ENCODE measurements at regions not wholly inside any gene's neighbourhood (a gene's known extent, or its start where the extent isn't known, plus 50 kb on each side); places are given as distances from the start of the nearest gene placed in this dataset.
"Not testable (repeated sequence)": the region's sequence is repeated elsewhere in the genome, so short reads cannot be mapped to it uniquely, and the experiment has no call there.

DNA sequence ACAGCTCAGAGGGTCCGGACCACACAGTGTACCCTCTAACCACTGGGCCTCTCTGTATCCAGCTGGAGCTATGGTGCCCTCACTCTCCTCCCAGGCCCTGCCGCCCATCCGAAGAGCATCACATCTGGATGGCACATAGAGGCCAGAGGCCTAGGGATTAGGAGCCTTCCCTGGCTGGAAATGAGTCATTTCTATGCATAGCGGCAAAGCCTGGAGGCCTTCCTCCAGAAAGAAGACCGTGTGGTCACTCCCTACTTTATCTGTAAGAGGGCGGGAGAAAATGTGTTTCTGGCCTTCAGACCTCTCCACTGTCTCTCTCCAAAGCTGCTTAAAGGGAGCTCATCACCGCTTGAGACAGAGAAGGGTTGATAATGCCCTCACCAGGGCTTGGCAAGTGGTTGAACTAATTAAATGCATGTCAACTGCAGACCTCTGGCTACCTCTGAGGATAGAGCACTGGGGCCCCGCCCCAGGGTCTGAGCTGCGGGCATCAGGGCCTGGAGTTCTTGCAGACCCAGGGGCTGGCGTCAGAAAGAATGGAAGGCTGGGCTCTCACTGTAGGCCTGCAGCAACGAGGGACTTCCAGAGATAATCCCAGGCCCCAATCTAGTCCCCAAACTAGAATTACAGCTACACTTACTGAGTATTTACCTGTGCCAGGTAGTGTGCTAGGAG is 122.2 kb downstream of the IRX5 start:
- Histone ChIP-seq H3K9me3 (ENCODE audit: control insufficient read depth, insufficient read depth, low read length) (no peaks in the 10 kb centered on the region), H3K9ac (ENCODE audit: low read depth, low read length) (no peak overlapping the region), H3K36me3 (ENCODE audit: insufficient read depth, low read length) (no peaks in the 10 kb centered on the region), H3K4me1 (ENCODE audit: insufficient read depth, low read length) (peaks cover 2% of the 10 kb centered on the region; the same call in 1 of the 2 replicates)

DNA sequence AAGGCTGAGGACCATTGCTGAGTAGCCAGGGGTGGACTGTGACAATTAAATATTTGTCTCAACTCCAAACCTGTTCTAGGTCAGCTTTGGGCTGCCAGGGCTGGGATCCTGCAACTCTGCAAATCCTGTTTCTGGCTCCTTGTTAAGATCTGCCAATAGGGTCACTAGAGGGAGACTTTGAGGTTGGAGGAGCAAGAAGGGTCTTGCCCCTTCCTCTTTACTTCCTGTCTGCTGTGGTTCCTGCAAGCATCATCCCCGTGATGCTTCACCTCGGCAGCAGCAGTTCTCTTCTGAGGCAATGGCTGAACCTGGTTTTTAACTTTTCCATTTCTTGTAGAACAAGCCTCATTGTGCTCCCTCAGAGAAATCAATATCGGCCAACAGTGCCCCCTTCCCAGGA is 124.6 kb downstream of the IRX5 start:
- Histone ChIP-seq H3K9ac (ENCODE audit: low read depth, low read length) (no peak overlapping the region), H3K9me3 (ENCODE audit: control insufficient read depth, insufficient read depth, low read length) (no peaks in the 10 kb centered on the region), H3K4me1 (ENCODE audit: insufficient read depth, low read length) (peaks cover 2% of the 10 kb centered on the region; the same call in 1 of the 2 replicates), H3K36me3 (ENCODE audit: insufficient read depth, low read length) (no peaks in the 10 kb centered on the region)

DNA sequence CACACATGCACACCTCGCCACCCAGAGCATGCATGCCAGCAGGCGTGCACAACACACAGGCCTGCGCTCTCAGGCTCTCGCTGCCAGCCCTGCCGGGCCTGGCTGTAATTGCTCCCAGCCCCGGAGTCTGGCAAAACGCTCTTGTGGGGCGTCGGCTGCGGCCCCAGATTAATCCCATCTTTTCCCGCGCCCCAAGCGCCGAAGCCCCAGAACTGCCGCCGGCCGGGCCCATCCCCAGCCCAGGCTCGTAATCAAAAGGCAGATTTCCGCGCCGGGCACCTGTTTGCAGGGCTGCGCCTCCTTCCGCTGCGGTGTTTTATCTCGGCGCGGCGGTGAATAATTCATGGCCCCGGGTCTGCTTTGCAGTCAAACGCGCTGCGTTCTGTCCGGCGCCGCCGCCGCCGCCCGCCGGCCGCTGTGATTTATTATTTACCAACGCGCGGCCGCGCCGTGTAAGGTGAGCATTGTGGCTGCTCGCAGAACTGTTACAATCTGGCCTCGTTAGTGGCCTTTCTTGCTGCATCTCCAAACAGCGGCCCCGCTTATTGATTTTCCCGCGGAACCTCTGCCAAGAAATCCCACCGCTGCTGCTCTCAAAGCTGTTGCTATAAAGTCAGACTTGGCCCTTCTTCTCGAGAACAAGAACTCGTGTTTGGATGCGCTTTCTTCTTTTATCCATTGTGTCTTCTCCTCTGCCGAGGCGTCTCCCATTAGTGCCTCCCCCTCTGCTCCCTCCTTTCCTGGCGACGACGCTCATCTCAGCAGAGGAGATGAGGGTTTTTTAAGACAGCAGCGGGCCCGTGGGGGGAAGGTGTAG is 126.1 kb downstream of the IRX5 start:
- H3K36me3 ChIP-seq (ENCODE audit: insufficient read depth, low read length) = no peaks in the 10 kb centered on the region
- H3K9me3 ChIP-seq (ENCODE audit: control insufficient read depth, insufficient read depth, low read length) = no peaks in the 10 kb centered on the region
- H3K4me1 ChIP-seq (ENCODE audit: insufficient read depth, low read length) = peaks cover 2% of the 10 kb centered on the region; the same call in 1 of the 2 replicates
- H3K9ac ChIP-seq (ENCODE audit: low read depth, low read length) = peak overlapping the region; percentile 70

DNA sequence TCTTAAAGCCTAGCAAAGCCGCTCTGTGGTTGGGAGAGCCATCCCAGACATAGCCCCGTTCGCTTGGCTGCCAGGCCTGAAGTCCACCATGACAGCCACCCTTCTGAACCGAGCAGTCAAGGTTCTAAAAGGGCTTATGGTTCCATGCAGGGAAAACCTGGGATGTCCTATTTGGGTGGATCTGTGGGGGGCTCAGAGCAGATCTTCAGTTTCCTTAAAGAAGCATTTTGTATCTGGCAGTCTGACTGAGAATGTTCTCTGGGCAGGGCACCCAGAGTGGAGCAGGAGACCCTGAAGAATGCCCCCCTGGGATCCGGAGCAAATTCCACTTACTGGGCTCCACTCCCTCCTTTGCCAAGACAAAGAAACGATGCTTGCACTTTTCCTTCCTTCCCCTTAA is 127.2 kb downstream of the IRX5 start:
- Histone ChIP-seq H3K4me1 (ENCODE audit: insufficient read depth, low read length) (peaks cover 2% of the 10 kb centered on the region; the same call in 1 of the 2 replicates), H3K9me3 (ENCODE audit: control insufficient read depth, insufficient read depth, low read length) (no peaks in the 10 kb centered on the region), H3K9ac (ENCODE audit: low read depth, low read length) (no peak overlapping the region), H3K36me3 (ENCODE audit: insufficient read depth, low read length) (no peaks in the 10 kb centered on the region)

DNA sequence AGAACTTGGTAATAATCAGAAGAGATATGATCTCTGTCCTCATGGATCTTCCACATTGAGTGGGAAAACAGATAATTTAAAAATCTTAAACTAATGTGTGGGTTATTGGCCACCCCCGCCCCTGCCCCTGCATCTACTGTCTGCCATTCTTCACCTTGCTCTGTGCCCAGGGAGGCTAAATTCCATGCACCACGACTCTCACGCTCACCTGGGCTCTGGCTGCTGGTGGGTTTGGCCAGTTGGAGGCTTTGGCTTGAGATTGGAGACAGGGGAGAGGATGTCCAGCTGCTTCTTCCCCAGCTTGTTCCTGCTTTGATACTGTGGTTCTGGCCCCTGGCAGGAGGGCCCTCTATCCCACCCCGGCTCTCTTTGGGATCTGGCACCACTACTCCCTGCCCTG is 127.9 kb downstream of the IRX5 start:
- Histone ChIP-seq H3K9me3 (ENCODE audit: control insufficient read depth, insufficient read depth, low read length) (no peaks in the 10 kb centered on the region), H3K9ac (ENCODE audit: low read depth, low read length) (no peak overlapping the region), H3K36me3 (ENCODE audit: insufficient read depth, low read length) (no peaks in the 10 kb centered on the region), H3K4me1 (ENCODE audit: insufficient read depth, low read length) (peaks cover 2% of the 10 kb centered on the region; the same call in 1 of the 2 replicates)

DNA sequence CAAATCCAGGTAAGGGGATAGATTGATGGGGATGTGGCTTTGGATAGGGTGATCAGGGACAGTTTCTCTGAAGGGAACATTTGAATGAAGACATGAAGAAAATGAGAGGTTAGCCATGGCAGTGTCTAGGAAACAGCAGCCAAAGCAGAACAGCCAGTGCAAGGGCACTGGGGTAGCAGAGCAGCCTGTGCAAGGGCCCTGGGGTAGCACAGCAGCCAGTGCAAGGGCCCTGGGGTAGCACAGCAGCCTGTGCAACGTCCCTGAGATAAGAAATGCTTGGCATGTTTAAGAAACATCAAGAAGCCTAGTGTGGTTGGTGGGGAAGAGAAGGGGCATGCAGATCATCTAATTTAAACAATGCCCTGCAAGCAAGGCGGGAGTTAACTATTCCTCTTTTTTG is 128.5 kb downstream of the IRX5 start:
- Histone ChIP-seq H3K36me3 (ENCODE audit: insufficient read depth, low read length) (no peaks in the 10 kb centered on the region), H3K9ac (ENCODE audit: low read depth, low read length) (no peak overlapping the region), H3K9me3 (ENCODE audit: control insufficient read depth, insufficient read depth, low read length) (no peaks in the 10 kb centered on the region), H3K4me1 (ENCODE audit: insufficient read depth, low read length) (peaks cover 2% of the 10 kb centered on the region; the same call in 1 of the 2 replicates)

DNA sequence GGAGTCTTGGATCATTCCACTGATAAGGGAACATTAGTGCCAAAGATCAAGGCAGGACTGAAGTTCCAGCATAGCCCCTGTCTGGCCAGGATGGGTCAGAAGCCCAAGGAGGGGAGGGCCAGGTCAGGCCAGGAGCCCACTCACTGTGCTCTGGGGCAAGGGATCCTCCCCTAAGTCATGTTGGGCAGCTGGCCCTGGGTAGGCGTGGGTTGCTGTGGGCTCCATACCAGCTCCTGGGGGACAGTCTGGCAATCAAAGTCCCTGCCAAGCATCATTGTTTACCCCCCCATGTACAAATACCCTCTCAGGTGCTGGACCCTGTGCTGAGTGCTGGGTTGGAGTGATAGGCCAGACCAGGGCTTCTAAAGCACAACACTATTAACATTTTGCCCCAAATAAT is 130.5 kb downstream of the IRX5 start:
- Histone ChIP-seq H3K9me3 (ENCODE audit: control insufficient read depth, insufficient read depth, low read length) (no peaks in the 10 kb centered on the region), H3K9ac (ENCODE audit: low read depth, low read length) (no peak overlapping the region), H3K36me3 (ENCODE audit: insufficient read depth, low read length) (no peaks in the 10 kb centered on the region), H3K4me1 (ENCODE audit: insufficient read depth, low read length) (peaks cover 2% of the 10 kb centered on the region; the same call in 1 of the 2 replicates)

DNA sequence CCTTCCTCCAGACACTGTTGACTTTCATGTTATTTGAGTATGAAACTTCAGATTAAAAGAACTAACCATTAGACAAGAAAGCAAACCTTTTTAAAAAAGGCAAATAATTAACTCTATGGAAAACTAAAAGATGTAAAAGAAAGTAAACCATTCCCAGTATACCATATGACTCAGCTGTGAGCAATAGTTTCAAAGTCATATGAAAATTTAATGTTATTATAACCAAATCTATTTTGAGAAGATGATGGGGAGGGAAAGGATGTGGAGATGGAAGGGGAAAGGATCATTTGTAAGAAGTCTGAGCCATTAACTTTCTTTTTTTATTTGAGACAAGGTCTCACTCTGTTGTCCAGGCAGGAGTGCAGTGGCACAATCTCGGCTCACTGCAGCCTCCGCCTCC is 131.8 kb downstream of the IRX5 start:
- H3K36me3 ChIP-seq (ENCODE audit: insufficient read depth, low read length) = no peaks in the 10 kb centered on the region
- no peaks in the 10 kb centered on the region for H3K9me3 ChIP-seq (ENCODE audit: control insufficient read depth, insufficient read depth, low read length)
- no peaks in the 10 kb centered on the region for H3K4me1 ChIP-seq (ENCODE audit: insufficient read depth, low read length)
- H3K9ac ChIP-seq (ENCODE audit: low read depth, low read length) = no peak overlapping the region

DNA sequence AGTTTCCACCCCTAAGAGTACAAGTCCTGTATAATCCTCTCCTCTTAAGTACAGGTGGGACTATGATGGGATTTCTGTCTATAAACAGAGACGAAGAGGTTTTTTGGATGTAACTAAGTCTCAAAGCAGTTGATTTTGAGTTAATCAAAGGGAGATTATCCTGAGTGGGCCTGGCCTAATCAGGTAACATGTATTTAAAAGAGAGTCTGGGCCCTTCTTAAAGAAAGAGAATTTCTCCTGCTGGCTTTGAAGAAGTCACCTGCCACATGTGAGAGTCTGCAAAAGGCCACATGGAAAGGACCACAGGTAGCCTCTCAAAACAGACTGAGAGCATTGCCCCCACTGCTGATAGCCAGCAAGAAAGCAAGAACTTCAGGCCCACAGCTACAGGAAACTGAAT is 142.3 kb downstream of the IRX5 start:
- Histone ChIP-seq H3K9me3 (ENCODE audit: control insufficient read depth, insufficient read depth, low read length) (no peaks in the 10 kb centered on the region), H3K36me3 (ENCODE audit: insufficient read depth, low read length) (no peaks in the 10 kb centered on the region), H3K9ac (ENCODE audit: low read depth, low read length) (no peak overlapping the region), H3K4me1 (ENCODE audit: insufficient read depth, low read length) (no peaks in the 10 kb centered on the region)

DNA sequence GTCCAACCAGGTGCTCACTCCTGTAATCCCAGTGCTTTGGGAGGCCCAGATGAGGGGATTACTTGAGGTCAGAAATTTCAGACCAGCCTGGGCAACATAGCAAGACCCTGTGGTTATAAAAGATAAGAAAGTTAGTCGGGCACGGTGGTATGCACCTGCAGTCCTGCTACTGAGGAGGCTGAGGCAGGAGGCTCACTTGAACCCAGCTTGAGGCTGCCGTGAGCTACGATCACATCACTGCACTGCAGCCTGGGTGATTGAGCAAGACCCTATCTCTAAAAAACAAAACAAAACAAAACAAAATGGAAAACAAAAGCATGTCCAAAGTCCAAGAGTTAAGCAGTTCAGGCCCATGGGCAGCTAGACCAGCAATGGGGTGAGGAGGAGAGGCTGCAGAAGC is 143.2 kb downstream of the IRX5 start:
- Histone ChIP-seq H3K9me3 (ENCODE audit: control insufficient read depth, insufficient read depth, low read length) (no peaks in the 10 kb centered on the region), H3K9ac (ENCODE audit: low read depth, low read length) (no peak overlapping the region), H3K4me1 (ENCODE audit: insufficient read depth, low read length) (no peaks in the 10 kb centered on the region), H3K36me3 (ENCODE audit: insufficient read depth, low read length) (no peaks in the 10 kb centered on the region)

DNA sequence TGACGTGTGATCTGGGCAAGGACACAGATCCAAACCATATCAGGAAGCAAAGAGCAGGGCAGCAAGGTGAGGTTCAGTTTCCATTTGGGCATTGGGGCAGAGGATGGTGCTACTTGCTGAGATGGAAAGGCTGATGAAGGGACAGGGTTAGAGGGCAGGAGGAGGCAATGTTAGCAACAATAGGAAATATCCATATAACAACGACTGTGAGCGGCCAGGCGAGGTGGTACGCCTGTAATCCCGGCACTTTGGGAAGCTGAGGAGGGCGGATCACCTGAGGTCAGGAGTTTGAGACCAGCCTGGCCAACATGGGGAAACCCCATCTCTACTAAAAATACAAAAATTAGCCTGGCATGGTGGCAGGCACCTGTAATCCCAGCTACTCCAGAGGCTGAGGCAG is 144.5 kb downstream of the IRX5 start:
- not testable (repeated sequence) for H3K9me3 ChIP-seq (ENCODE audit: control insufficient read depth, insufficient read depth, low read length); H3K9ac ChIP-seq (ENCODE audit: low read depth, low read length); H3K36me3 ChIP-seq (ENCODE audit: insufficient read depth, low read length); H3K4me1 ChIP-seq (ENCODE audit: insufficient read depth, low read length)

DNA sequence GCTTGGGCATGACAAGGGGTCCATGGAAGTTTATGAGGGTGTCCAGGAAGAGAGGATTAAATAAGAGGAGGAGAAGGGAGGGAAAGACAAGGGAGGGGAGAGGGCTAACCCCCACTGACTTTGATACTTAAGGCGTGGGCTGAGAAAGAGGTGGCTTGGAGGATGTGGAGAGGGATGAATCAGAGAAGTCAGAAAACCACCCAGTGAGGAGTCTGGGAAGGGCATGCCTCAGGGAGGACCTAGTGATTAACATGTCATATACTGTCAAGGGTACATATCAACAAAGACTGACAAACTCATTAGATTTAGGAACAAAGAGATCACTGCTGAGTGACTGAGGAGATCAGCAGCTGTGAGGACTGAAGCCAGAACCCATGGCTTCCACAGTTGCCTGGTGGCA is 145.4 kb downstream of the IRX5 start:
- H3K9me3 ChIP-seq (ENCODE audit: control insufficient read depth, insufficient read depth, low read length) = no peaks in the 10 kb centered on the region
- no peak overlapping the region for H3K9ac ChIP-seq (ENCODE audit: low read depth, low read length)
- no peaks in the 10 kb centered on the region for H3K4me1 ChIP-seq (ENCODE audit: insufficient read depth, low read length)
- no peaks in the 10 kb centered on the region for H3K36me3 ChIP-seq (ENCODE audit: insufficient read depth, low read length)

DNA sequence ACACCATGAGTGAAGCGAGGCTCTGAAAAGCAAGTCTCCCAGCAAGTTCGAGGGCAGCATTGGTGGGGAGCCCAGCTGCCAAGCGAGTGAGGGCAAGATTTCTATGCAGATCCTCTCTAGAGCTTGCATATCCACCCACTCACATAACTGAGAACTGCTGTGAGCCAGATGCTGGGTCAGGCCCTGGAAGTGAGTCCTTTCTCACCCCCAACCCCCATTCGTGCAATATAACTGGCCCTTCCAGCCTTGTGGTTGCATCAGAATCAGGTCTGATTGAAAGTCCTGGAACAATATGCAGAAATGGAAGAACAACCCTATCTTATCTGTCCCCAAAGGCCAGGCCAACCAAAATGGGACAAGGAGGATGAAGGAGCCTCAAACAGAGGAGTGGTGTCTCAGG is 146.6 kb downstream of the IRX5 start:
- H3K9ac ChIP-seq (ENCODE audit: low read depth, low read length) = no peak overlapping the region
- no peaks in the 10 kb centered on the region for H3K4me1 ChIP-seq (ENCODE audit: insufficient read depth, low read length)
- no peaks in the 10 kb centered on the region for H3K9me3 ChIP-seq (ENCODE audit: control insufficient read depth, insufficient read depth, low read length)
- H3K36me3 ChIP-seq (ENCODE audit: insufficient read depth, low read length) = no peaks in the 10 kb centered on the region

DNA sequence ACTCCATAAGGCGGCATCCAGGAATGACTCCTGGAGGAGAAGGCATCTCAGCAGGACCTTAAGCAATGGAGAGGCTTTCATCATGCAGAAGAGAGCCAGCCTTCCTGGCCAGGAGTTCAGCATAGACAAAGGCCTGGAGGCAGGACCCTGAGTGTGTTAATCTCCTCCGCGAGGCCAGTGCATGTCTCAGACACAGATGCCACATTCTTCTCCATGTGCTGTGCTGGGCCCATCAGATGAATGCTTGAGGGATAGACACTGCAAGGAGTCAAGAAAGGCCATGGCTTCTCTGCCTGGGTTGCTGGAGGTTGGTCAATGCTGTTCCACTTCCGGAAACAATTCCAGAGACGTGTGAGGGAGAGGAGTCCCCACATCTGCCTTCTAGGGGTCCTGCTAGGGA is 147.5 kb downstream of the IRX5 start:
- Histone ChIP-seq H3K4me1 (ENCODE audit: insufficient read depth, low read length) (no peaks in the 10 kb centered on the region), H3K9me3 (ENCODE audit: control insufficient read depth, insufficient read depth, low read length) (no peaks in the 10 kb centered on the region), H3K9ac (ENCODE audit: low read depth, low read length) (no peak overlapping the region), H3K36me3 (ENCODE audit: insufficient read depth, low read length) (no peaks in the 10 kb centered on the region)

All from ES-I3 (cell line).